GM20000 (cell line): ENCODE measurements at regions not wholly inside any gene's neighbourhood (a gene's known extent, or its start where the extent isn't known, plus 50 kb on each side); places are given as distances from the start of the nearest gene placed in this dataset.

ENCODE experiments used
- DNase-seq: peaks from one replicate; pipeline ENCODE4 v3.0.0; 2012; ENCODE audit warnings: low spot score
- CTCF ChIP-seq: IDR thresholded peaks from 2 replicates; pipeline ENCODE4 v1.5.1; 2012; ENCODE audit warnings: mild to moderate bottlenecking, control low read depth; ENCODE audit errors: extremely low read depth, missing control alignments

DNA sequence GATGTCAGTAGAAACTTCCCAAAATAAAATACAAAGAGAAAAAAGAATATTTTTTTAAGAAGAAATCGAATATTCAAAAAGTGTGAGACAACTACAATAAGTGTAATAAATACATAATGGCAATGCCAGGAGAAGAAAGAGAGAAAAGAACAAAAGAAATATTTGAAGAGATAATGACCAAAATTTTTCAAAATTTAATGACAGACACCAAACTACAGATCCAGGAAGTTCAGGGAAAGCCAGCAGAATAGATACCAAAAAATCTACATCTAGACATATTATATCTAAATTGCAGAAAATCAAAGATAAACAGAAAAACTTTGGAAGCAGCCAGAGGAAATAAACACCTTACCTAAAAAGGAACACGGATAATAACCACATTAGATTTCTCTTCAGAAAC, 66.8 kb upstream of the CDK1 start:
- TF ChIP-seq CTCF = no peak
- DNase-seq = no peak

GRCh38 chr10:60710041-60710440, 68.2 kb upstream of the CDK1 start:
- TF ChIP-seq CTCF = no peak
- no peak for DNase-seq

- TF ChIP-seq CTCF = no peak
- DNase-seq = no peak
Measured at GRCh38 chr10:60708666-60709065, 69.6 kb upstream of the CDK1 start.

GRCh38 chr10:60707841-60708240, 70.4 kb upstream of the CDK1 start:
- no peak for DNase-seq
- no peak for TF ChIP-seq CTCF

- no peak for DNase-seq
- no peak for TF ChIP-seq CTCF
Measured at GRCh38 chr10:60706146-60706545, 72.1 kb upstream of the CDK1 start.

DNA sequence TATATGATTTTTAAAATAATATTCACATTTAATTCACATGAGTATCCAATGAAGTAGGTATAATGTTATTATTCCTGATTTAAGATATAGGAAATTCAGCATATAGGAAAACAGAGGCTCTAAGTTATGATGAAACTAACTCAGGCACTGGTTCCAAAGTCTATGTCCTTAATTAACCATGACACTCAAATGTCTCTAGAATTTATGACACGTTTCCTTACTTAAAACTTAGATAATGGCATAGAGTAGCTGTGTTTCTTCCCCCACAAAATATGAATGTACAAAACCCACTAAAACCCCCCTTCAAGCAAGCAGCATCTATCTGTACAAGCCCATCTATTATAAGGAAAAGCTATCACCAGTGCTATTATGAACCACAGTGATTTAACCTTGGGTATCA, 72.9 kb upstream of the CDK1 start:
- no peak for DNase-seq
- TF ChIP-seq CTCF = no peak

- DNase-seq = no peak
- no peak for TF ChIP-seq CTCF
Measured at GRCh38 chr10:60704471-60704870, 73.8 kb upstream of the CDK1 start.
